Activated T-cell treated with anti-CD3 and anti-CD28 coated beads, Interleukin-2, amount 50 U/mL, for 48 hours (primary cell): ENCODE measurements at regions not wholly inside any gene's neighbourhood (a gene's known extent, or its start where the extent isn't known, plus 50 kb on each side); places are given as distances from the start of the nearest gene placed in this dataset.
"Not testable (repeated sequence)": the region's sequence is repeated elsewhere in the genome, so short reads cannot be mapped to it uniquely, and the experiment has no call there.

Experiments
- DNase-seq, 2 experiments: peaks; one replicate each; pipeline ENCODE4 v3.0.0-alpha.2; 2020

DNA sequence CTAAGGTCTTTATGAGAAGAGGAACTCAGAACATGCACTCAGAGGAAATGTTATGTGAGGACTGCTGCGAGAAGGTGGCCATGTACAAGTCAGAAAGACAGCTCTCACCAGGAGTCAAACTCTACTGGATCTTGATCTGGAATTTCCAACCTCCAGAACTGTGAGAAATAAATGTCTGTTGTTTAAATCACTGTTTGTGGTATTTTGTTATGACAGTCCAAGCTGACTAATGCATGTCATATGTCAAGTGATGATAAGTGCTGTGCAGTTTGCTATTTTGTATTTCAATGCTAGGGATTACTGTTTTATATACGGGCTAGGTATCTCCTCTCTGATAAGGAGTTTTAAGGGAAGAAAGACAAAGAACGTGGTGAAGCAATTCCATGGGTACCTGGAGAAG lies 162.3 kb downstream of the CPEB2 start:
- DNase-seq: no peak

GRCh38 chr4:15167743-15168142 lies 165.5 kb downstream of the CPEB2 start:
- DNase-seq: no peak

DNA sequence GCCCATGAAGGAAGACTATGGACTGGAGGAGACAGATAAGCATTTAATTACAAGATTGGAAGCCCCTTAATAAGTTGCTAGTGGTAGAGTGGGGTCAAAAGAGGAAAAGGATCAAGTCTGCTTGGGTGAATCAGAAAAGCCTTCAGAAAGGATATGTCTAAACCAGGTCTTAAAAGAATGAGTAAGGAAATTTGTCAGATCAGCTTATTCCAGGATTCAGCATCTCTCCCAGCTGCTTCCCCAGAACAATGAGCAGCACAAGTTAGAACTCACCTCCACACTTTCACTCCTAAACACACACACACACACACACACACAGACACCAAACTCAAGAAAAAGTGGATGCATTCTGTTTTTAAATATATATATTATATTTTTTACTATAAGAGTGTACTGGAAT lies 166.5 kb downstream of the CPEB2 start:
- DNase-seq: no peak

DNA sequence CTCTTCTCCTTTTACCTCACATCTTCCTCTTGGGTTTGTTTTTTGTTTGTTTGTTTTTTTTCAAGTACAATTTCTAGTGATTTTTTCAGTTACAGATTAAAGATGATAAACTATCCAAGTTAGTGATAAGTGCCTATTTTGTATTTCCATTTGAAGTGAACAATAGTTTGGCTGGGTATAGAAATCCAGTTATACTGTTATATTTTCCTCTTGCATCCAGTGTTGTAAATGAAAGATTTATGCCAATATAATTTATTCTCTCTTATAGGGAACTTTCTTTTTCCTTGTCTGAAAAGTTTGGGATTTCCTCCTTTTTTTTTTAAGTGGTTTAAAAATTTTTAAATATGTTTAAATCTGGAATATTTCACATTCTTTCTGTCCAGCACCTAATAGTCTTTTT lies 169.4 kb downstream of the CPEB2 start:
- DNase-seq: no peak

- DNase-seq: no peak
These were observed 171.0 kb downstream of the CPEB2 start for GRCh38 chr4:15173251-15173650.

GRCh38 chr4:15174168-15174567 lies 171.9 kb downstream of the CPEB2 start:
- DNase-seq: not testable (repeated sequence)

DNA sequence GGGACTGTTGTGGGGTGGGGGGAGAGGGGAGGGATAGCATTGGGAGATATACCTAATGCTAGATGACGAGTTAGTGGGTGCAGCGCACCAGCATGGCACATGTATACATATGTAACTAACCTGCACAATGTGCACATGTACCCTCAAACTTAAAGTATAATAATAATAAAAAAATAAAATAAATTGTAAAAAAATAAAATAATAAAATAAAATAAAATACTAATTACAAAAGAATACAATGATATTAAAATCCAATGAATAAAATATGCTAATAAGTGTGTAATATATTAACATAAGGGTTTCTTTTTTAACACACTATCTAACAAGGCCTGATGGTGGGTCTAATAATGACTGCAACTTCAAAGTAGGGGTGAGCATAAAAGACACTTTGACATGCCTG lies 177.6 kb downstream of the CPEB2 start:
- DNase-seq: not testable (repeated sequence)

DNA sequence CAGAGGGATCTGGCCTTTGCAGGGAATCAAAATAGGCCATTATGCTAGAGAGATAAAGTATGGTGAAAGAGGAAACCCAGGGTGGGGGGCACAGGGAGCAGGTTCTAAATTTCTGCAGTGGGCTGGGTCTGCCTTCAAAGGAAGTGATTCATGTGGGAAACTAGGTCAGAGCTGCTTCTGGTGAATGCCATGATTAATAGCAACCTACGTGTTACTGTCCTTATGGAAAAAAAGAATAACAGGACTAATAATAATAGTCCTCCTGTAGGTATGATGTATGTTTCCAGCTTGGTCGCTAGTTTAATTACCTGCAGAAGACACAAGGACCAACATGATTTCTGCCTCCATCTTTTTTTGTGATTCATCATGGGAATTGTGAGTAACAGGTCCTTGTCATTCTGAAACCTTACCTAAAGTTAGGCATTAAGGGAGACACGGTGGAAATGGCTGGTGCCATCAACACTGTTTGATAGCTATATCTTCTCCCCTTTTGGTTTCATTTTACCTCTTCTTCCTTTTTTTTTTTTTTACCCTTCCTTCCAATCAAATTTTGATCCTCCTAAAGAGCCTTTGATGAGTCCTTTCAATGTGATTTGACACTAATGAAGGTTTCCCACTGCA lies 180.4 kb downstream of the CPEB2 start:
- DNase-seq: peak; percentile 29 to 36

- no peak for DNase-seq
These were observed 183.9 kb downstream of the CPEB2 start for GRCh38 chr4:15186149-15186548.

DNA sequence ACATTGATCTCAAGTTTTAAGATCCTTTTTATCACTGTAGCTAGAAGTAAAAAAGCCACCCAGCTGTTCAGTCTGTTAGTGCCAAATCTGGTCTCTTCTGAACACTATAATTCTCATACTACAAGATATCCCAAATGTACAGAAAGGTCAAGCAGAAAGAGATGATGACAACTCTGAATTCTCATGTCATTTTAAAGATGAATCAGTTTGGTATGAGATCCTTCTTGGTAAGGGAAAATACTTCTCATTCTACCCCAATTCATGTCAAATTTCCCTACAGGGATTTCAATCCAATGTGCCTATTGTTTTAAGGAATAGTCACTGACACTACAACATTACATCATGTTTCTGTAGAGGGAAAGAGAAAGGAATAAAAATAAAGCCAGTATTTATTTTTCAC lies 184.5 kb downstream of the CPEB2 start:
- no peak for DNase-seq

GRCh38 chr4:15188605-15189539 lies 186.6 kb downstream of the CPEB2 start:
- DNase-seq: no peak

DNA sequence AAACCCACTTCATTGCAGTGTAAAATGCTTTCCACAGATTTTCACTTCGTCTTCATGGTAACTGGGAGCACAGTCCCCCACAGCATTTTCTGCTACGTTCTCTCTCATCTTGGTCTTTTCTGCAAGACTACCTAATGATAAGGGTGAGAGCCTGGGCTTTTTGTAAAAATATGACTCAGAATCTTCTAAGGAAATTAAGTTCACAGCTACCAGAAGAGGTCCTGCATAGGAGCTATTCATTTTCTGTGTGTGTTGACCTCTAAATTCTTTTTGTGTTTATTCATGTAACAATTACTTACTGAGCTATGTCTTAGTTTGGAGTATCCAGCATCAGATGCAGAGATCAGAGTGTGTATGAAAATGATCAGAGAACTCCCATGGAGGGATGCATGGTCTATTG lies 192.2 kb downstream of the CPEB2 start:
- DNase-seq: no peak

GRCh38 chr4:15197005-15197404 lies 194.7 kb downstream of the CPEB2 start:
- no peak for DNase-seq

DNA sequence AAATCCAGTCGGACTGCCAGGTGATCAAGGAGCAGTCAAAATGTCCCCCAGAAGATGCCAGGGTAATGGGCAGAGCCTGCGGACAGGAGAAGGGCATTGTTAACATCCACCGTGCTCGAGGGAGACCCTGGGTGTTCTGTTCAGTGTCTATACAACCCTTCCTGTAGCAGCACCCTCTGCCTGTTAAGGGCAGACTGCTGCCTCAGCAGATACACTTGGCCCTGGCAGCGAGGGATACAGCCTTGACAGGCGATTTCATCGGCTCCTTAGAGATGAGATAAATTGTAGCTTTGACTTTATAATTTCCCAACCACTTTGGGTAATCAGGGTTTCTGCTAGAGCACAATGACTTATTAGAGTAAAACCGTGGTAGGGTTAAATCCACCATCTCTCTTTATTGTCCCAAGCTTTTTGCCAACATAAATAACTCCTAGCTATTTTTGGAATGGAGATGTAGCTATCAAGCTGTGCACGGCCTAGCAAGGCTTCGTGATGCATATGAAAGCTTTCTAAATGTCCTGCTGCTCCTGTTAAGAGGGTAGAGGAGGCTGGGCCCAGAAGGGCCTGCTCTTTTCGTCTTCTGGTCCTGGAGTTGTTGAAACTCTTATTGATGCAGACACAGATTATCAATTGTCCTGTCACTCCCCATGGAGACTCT lies 195.9 kb downstream of the CPEB2 start:
- DNase-seq: no peak

DNA sequence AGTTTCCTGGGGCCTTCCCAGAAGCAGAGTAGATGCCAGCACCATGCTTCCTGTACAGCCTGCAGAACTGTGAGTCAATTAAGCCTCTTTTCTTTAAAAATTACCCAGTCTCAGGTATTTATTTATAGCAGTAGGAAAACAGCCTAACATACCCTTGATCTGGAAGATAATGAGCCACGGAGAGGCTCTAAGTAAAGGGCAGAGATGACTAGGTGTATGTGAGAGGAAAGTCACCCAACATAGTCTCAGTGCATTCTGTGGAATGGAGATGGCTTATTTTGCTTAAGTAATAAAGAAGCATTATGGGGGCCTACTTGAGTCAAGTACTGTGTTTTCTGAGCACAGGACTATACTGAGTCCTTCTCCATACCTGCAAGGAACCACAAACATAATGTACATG lies 199.5 kb downstream of the CPEB2 start:
- no peak for DNase-seq

DNA sequence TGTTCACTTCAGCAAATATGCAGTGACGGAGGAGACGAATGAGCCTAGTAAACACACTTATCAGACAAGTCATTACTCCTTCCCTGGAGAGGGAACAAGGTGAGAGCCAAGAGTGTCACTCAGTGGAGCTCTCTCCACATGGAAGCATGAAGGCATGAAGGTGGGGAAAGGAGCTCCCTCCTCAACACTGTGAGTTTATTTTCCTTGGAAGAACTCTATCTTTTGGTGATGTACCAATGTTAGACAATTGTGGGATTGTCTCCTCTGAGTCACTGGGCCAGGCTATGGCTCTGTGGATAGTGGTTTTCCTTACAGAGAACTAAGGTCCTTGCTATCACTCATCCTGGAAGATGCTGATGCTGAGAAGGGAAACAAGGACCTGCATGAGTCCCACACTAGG lies 200.2 kb downstream of the CPEB2 start:
- no peak for DNase-seq

DNA sequence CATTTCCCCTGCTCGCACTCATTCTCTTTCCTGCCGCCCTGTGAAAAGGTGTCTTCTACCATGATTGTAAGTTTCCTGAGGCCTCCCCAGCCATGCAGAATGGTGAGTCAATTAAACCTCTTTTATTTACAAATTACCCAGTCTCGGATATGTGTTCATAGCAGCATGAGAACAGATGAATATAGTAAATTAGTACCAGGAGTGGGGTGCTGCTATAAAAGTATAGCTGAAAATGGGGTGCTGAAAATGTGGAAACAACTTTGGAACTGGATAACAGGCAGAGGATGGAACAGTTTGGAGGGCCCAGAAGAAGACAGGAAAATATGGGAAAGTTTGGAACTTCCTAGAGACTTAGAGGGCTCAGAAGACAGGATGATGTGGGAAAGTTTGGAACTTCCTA lies 204.2 kb downstream of the CPEB2 start:
- not testable (repeated sequence) for DNase-seq

- DNase-seq: no peak
These were observed 211.2 kb downstream of the CPEB2 start for GRCh38 chr4:15213302-15213970.

DNA sequence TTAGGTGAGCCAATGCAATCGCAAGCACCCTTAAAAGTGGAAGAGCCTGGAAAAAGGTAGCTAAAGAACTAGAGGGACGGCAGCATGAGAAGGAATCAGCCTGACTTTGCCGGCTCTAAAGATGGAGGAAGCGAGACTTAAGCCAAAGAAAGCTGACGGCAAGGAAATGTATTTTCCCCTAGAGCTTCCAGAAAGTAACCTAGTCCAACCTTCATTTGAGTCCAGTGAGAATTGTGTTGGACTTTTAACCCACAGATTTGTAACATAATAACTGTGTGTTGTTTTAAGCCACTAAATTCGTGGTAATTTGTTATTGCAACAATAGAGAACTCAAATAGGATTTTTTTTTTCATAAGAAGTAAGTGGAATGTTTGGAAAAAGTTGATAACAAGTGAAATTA lies 212.7 kb upstream of the C1QTNF7 start:
- no peak for DNase-seq

DNA sequence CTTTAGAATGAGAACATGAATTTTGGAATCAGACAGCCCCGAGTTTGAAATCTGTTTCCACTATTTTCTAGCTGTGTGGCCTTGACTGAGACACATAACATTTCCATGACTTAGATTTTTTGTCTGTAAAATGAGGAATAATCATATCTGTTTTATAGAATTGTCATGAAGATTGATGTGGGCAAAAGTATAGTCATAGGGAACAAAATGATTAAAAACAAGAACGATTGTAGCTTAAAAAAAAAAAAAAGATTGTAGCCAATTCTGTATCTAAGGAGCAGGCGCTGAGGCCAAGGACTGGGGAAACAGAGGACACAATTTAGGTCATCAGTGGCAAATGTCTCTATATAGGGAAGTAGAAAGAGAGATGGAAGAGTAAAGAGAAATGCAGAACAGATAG lies 201.6 kb upstream of the C1QTNF7 start:
- DNase-seq: no peak

DNA sequence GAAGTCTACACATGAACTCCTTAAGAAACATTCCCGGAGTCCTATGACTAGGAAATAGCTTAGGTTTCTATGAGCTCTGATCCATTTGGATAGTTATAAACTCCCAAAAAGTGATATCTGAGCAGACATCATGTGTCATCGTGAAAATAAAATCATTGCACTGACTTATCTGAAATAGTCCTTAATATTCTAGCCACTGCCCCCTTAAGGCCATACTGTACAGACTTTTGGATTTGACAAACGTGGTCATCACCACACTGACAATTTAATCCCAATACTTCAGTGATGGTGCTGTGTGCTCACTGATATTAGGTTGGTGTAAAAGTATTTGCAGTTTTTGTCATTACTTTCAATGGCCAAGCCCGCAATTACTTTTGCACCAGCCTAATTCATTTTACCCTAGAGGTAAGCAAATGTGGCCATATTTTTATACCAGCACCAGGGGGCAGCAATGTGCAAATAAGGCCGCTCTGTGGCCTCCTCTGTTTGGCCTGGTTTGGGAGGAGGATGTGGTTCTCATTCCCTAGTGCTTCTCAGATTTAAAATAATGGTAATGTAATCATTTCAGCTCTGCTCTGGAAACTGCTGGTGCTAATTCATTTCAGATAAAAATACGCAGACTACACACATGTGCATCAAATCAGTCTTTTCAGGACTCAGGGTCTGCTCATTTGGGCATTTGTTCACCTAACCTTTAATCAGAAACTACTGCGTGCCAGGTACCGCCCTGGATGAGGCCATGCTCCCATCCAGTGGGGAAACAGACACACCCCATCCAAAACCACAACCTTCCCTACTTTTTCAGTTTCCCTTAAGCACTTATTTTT lies 196.4 kb upstream of the C1QTNF7 start:
- peak; percentile 79 to 80 for DNase-seq
